ENCODE measurements at regions not wholly inside any gene's neighbourhood (a gene's known extent, or its start where the extent isn't known, plus 50 kb on each side); places are given as distances from the start of the nearest gene placed in this dataset.

DNA sequence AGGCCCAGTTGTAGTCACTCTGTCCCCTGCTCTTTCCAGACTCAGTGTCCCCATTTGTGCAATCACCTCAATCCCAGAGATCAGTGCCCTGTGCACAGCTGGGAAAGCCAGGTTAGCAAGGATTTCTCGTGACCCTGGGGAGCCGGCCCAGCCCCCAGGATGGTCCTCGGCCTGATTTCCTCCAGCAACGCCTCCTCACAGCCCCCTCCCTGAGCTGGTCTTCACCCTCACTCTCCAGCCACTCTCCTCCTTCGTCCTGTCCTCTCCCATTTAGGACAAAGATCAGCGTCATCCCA is 194.8 kb upstream of the C14orf180 start:
- TF ChIP-seq, protein P1, sequence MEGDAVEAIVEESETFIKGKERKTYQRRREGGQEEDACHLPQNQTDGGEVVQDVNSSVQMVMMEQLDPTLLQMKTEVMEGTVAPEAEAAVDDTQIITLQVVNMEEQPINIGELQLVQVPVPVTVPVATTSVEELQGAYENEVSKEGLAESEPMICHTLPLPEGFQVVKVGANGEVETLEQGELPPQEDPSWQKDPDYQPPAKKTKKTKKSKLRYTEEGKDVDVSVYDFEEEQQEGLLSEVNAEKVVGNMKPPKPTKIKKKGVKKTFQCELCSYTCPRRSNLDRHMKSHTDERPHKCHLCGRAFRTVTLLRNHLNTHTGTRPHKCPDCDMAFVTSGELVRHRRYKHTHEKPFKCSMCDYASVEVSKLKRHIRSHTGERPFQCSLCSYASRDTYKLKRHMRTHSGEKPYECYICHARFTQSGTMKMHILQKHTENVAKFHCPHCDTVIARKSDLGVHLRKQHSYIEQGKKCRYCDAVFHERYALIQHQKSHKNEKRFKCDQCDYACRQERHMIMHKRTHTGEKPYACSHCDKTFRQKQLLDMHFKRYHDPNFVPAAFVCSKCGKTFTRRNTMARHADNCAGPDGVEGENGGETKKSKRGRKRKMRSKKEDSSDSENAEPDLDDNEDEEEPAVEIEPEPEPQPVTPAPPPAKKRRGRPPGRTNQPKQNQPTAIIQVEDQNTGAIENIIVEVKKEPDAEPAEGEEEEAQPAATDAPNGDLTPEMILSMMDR (IDR thresholded peaks at IDR 0.05): no peak
- no peak overlapping the region for H3K4me3 Mint-ChIP-seq
- H3K36me3 Mint-ChIP-seq (ENCODE audit: low read depth): no peaks in the 10 kb centered on the region
- H3K9me3 Mint-ChIP-seq: peaks cover 24% of the 10 kb centered on the region
- no peak overlapping the region for H3K27ac Mint-ChIP-seq
- H3K4me1 Mint-ChIP-seq: peaks cover 33% of the 10 kb centered on the region
- no peak for DNase-seq
- H3K27me3 Mint-ChIP-seq (ENCODE audit: low read depth, poor library complexity): peaks cover 65% of the 10 kb centered on the region

DNA sequence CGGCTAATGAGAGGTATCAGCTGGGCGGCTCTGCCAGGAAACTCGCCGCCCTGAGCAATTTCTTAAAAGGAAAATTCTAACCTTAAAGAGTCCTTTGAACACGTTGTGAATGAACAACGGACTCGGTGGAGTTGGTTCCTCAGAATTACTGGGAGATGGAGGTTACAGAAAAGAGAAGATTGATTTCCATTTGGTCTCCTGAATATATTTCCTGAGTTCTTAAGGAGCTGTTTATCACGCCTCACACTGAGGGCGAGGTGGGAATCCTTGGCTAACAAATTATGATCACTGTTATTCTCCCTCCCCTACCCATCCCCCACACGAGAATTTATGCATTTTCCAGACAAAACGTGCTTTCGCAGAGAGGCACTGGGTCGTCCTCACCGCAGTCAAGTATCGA is 194.5 kb upstream of the C14orf180 start:
- Mint-ChIP-seq H3K9me3 (peaks cover 22% of the 10 kb centered on the region), H3K36me3 (ENCODE audit: low read depth) (no peaks in the 10 kb centered on the region), H3K4me3 (no peak overlapping the region), H3K27me3 (ENCODE audit: low read depth, poor library complexity) (peaks cover 63% of the 10 kb centered on the region), H3K27ac (no peak overlapping the region), H3K4me1 (peaks cover 36% of the 10 kb centered on the region)
- TF ChIP-seq, protein P1 (IDR thresholded peaks at IDR 0.05): no peak
- DNase-seq: no peak

DNA sequence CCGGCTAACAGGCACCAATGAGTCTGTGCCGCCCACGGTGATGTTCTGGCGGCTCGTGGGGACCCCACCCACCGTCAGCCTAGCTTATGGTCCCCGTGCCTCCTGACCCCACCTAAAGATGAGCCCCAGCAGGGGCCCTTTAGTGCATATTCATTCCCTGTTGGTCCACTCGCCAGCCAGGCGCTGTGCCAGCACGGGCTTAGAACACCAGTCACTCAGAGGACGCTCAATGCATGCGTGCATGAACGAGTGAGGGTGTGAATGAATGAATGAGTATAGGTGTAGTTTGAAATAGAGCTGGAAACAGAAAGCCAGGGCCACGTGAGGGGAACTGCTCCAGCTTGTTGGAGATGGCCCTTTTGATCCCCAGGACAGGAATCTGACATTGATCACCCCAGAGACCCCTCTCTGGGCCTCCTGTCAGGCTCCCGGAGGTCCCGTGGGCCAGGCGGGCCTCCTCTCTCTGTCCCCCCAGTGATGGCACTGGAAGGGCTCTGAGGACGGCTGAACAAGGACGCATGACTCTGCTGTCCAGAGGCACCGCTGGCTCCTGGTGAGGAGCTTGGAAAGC is 193.9 kb upstream of the C14orf180 start:
- Mint-ChIP-seq H3K27ac (no peak overlapping the region), H3K4me1 (peaks cover 39% of the 10 kb centered on the region), H3K4me3 (no peak overlapping the region), H3K9me3 (peaks cover 17% of the 10 kb centered on the region), H3K36me3 (ENCODE audit: low read depth) (no peaks in the 10 kb centered on the region), H3K27me3 (ENCODE audit: low read depth, poor library complexity) (peaks cover 58% of the 10 kb centered on the region)
- no peak for DNase-seq
- TF ChIP-seq, protein P1 (IDR thresholded peaks at IDR 0.05): no peak

DNA sequence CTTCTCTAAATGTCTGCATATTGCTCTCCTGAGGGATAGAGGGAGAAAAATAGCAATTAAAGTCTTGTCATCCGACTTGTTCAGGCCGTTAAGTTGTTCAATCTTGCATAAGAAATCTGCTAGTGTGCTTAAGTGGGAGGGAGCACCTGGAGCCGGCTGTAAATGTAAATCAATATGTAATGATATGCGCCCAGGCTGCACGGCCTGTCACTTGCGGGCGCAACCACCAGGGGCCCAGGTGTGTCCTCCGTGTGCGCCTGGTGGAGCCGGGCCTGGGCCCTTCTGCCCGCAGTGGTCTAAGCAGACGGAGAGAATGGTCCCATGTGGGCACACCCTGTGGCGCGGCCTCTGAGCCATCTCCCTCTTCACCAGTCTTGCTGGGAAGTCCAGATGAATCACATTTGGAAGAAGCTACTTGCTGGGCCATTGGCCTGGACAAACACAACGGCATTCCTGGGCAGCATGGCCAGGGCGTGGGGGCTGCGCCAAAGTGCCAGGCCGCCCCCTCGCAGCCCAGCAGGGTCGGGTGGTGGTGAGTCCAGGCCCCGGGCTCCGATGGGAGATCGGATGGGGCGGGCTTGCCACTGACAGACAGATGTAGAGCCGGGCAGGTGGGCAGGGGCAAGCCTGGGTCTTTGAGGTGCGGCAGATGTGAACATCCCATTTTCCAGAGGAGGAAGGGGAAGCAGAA is 193.3 kb upstream of the C14orf180 start:
- H3K4me1 Mint-ChIP-seq: peaks cover 39% of the 10 kb centered on the region
- H3K27me3 Mint-ChIP-seq (ENCODE audit: low read depth, poor library complexity): peaks cover 51% of the 10 kb centered on the region
- H3K36me3 Mint-ChIP-seq (ENCODE audit: low read depth): no peaks in the 10 kb centered on the region
- H3K9me3 Mint-ChIP-seq: peaks cover 10% of the 10 kb centered on the region
- no peak overlapping the region for H3K4me3 Mint-ChIP-seq
- no peak overlapping the region for H3K27ac Mint-ChIP-seq
- no peak for DNase-seq
- TF ChIP-seq, protein P1 (IDR thresholded peaks at IDR 0.05): no peak

- TF ChIP-seq, protein P1 (IDR thresholded peaks at IDR 0.05): no peak
- H3K36me3 Mint-ChIP-seq (ENCODE audit: low read depth): no peaks in the 10 kb centered on the region
- H3K27me3 Mint-ChIP-seq (ENCODE audit: low read depth, poor library complexity): peaks cover 44% of the 10 kb centered on the region
- peaks cover 48% of the 10 kb centered on the region for H3K4me1 Mint-ChIP-seq
- DNase-seq: no peak
- H3K4me3 Mint-ChIP-seq: no peak overlapping the region
- no peak overlapping the region for H3K27ac Mint-ChIP-seq
- H3K9me3 Mint-ChIP-seq: no peaks in the 10 kb centered on the region
Observed at GRCh38 chr14:104387022-104388010, 192.2 kb upstream of the C14orf180 start.
